Keratinocyte (primary cell): ENCODE measurements at regions not wholly inside any gene's neighbourhood (a gene's known extent, or its start where the extent isn't known, plus 50 kb on each side); places are given as distances from the start of the nearest gene placed in this dataset.

Experiments
- EZH2 ChIP-seq: IDR thresholded peaks from one replicate; pipeline ENCODE4 v1.6.1; 2012; ENCODE audit warnings: inconsistent platforms, mild to moderate bottlenecking, low read length, moderate library complexity
- TF ChIP-seq, protein P1 (sequence below), 3 experiments: IDR thresholded peaks in 1 of 3; conservative IDR thresholded peaks in 1 of 3; optimal IDR thresholded peaks in 1 of 3; 2 replicates in 2 of 3; 3 replicates in 1 of 3; pipeline versions ENCODE3 to v1.5.1; 2011; ENCODE audit warnings: low read length in 3 of 3, mild to moderate bottlenecking in 3 of 3, moderate library complexity in 2 of 3, control low read depth in 1 of 3, inconsistent platforms in 1 of 3; ENCODE audit not compliant: insufficient read depth in 2 of 3; ENCODE audit errors: extremely low read depth in 1 of 3

- TF ChIP-seq, protein P1, sequence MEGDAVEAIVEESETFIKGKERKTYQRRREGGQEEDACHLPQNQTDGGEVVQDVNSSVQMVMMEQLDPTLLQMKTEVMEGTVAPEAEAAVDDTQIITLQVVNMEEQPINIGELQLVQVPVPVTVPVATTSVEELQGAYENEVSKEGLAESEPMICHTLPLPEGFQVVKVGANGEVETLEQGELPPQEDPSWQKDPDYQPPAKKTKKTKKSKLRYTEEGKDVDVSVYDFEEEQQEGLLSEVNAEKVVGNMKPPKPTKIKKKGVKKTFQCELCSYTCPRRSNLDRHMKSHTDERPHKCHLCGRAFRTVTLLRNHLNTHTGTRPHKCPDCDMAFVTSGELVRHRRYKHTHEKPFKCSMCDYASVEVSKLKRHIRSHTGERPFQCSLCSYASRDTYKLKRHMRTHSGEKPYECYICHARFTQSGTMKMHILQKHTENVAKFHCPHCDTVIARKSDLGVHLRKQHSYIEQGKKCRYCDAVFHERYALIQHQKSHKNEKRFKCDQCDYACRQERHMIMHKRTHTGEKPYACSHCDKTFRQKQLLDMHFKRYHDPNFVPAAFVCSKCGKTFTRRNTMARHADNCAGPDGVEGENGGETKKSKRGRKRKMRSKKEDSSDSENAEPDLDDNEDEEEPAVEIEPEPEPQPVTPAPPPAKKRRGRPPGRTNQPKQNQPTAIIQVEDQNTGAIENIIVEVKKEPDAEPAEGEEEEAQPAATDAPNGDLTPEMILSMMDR (optimal IDR thresholded peaks at IDR 0.05 in 1 of 3, IDR thresholded peaks at IDR 0.05 in 1 of 3, conservative IDR thresholded peaks at IDR 0.05 in 1 of 3; ENCODE audit: extremely low read depth in 1 of 3, insufficient read depth in 2 of 3, low read length in 3 of 3), result no peak
- TF ChIP-seq EZH2, result no peak
Observed at GRCh38 chr4:178080312-178080711, 638.1 kb upstream of the AGA start.
